Medulla oblongata (tissue), 1 donor: ENCODE measurements at regions not wholly inside any gene's neighbourhood (a gene's known extent, or its start where the extent isn't known, plus 50 kb on each side); places are given as distances from the start of the nearest gene placed in this dataset.
A peak's percentile ranks its signal among the peaks of the same experiment; 100 is the strongest.

Experiments used
- DNase-seq: peaks from one replicate; pipeline ENCODE4 v3.0.0-alpha.2; 2015; ENCODE audit errors: extremely low spot score

DNA sequence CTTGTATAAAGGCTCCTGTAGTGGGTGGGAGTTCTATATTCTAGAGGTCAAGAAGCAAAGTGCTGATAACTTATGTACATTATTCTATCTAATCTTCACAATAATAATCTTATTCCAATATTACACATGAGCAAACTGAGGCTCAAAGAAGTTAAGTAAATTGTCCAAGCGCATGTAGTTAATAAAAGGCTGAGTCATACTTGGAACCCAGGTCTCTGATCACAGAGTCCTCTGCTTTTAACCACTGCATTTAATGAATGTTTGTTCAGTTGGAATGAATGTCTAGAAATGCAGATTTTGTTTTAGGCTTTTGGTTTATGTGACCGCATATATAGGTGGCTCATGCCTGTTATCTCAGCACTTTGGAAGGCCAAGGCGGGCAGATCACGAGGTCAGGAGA, 88.4 kb upstream of the PAQR3 start:
- no peak for DNase-seq

DNA sequence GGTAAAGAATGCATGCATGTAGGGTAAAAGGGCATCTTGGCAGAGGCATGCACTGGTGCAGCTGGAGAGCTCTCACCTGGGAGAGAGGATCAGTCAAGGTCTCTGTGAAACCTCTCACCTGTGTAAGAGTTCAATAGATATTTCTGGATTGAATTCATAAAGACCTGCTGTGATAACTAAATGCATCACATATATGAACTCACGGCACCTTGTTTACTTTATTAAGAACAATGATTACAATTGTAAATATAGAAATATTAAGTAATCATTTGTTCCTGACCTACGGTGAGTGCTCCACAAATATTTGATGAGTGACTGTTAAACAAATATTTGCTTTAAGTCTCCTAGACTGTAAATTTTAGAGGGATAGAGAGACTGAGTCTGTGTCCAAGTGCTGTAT, 85.9 kb upstream of the PAQR3 start:
- no peak for DNase-seq

DNA sequence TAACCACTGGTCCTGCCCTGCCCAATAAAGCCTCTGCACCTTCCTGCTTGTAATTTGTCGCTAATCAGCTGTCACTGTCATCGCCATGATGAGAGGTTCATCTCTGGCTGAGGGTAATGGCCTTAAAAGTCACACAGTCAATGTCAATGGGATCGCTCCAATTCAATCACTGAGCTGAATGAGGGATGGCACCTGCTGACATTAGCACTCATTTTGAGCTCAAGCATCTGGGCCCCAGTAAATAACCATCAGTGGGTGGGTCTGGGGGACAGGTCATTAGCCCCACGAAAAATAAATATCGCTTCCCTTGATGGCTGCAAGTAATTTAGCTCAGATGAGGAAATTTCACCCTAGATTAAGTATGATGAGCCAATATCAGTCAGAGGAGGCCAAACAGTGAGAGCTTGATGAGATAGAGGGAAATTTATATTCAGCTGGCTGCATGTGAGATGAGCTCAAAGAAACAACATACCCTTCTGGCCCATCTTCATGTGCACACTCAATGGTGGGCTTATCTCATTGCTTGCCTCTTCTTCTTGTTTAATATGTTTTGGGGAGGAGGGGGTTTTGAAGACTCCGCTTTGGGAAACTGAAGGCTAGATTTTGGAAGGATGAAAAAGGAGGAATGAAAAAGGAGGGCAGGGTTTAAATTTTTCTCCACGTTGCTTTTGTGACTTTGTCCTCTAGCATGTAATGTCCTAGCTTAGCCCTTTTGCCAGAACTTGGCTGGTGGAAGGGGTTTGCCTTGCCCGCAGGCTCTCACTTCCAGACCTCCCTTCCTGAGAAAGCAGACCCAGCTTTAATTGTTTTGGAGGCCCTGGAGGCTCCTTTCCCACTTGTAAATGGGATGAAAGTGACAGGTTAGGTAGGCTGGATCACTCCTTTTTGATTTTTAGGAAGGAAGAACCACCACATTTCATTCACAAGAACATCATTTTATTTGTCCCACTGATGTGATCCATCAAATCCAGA, 84.8 kb upstream of the PAQR3 start:
- no peak for DNase-seq

DNA sequence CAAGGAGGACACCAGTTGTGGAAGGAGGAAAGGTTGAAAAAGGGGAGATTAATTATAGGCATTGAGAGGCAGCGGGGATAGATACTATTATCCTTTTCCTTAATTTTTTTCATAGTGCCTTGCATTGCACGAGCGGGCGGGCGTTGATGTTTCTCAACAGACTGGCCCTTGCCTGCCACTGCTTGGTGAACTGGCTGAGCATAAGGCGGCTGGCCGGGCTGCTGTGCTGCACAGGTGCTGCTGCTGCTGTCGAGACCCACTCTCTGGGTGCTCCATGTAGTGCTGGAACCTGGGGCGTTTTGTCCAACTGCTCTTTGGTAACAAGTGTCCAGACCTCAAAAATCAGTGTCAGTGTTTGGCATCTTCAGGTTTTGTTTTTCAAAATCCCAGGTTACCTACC, 83.3 kb upstream of the PAQR3 start:
- DNase-seq: no peak

DNA sequence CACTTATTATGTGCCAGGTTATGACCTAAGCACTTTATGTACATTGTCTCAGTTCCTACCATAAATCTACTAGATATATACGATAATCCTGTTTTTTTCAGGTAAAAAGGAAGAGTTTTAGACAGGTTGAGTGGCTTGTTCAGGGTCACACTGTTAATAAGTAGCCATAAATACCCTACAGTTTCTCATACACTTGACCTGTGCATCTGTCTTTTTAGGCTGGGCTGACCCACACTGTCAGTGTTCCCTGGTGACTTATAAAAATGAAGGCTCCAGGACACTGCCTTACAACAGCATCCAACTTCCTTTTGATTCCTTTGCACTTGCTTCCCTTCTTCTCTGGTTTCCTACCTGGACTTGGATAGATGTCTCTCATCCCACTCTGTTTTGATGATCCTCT, 78.2 kb upstream of the PAQR3 start:
- DNase-seq: no peak

DNA sequence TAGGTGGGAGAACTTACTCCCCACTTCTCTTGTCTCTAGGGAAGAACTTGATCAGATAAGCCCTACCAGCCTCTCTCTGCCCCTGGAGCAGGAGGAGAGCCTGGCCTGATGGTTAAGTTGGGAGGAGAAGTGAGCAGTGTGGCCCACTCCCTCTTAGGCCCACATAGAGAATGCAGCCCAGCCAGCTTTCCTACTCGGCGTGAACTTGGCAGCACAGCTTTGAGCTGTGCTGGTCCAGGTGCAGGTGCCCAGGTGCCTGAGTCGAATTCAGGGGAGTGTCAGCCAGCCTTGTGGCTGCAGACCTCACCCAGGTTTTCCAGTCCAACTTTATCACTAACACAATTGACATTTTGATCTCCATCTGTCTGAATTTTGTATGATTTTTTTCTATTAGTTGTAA, 77.6 kb upstream of the PAQR3 start:
- DNase-seq: no peak

DNA sequence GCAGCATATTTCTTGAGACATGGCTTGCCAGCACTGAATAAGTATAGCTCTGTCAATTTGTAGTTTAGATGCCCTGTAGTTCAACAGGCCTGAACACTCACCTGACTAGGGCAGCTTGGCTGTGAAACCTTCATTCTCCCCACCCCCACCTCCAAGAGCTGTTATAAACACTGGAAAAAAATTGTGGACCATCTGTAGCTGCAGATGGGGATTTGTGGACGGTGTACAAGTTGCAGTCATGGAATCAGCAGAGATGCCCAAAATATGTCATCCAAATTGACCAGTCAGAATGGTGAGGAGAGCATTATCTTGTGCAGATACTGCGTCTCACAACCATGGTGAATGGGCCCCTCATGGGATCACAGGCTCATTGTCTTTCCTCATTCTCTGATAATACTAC, 76.2 kb upstream of the PAQR3 start:
- no peak for DNase-seq

DNA sequence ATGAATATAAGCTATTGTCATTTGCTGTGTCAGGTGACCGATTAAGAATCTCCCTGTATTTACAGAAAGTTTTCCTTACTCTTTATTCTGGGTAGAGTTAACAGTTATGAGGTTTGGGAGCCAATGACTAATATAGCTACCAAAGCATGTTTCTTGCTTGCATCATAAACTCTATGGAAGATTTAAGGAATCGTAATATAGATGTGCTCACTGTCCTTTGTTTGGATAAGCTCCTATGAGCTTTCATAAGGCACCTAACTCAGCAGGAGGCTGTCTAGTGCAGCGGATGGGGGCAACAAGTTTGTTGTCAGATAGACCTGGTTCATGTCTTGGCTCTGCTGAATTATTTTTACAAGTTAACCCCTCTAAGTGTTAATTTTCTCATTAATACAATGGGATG, 75.0 kb upstream of the PAQR3 start:
- DNase-seq: no peak

DNA sequence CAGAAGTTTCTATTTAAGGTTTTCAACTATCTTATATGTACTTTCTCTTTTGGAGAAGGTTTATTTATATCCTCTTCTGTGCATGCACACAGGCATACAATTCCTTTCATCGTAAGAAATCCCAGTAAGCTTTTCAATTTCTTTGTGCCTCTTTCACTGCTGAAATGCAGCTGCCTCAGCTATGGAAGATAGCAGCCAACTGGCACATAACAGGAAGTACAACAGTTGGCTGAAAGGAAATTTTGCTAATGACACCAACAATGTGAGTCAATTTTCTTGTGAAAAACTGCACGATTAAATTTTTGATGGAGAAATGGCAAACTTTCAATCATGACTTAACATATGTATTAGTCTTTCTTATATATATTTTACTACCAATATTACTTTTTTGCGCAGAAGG, 74.5 kb upstream of the PAQR3 start:
- DNase-seq: peak; percentile 15

DNA sequence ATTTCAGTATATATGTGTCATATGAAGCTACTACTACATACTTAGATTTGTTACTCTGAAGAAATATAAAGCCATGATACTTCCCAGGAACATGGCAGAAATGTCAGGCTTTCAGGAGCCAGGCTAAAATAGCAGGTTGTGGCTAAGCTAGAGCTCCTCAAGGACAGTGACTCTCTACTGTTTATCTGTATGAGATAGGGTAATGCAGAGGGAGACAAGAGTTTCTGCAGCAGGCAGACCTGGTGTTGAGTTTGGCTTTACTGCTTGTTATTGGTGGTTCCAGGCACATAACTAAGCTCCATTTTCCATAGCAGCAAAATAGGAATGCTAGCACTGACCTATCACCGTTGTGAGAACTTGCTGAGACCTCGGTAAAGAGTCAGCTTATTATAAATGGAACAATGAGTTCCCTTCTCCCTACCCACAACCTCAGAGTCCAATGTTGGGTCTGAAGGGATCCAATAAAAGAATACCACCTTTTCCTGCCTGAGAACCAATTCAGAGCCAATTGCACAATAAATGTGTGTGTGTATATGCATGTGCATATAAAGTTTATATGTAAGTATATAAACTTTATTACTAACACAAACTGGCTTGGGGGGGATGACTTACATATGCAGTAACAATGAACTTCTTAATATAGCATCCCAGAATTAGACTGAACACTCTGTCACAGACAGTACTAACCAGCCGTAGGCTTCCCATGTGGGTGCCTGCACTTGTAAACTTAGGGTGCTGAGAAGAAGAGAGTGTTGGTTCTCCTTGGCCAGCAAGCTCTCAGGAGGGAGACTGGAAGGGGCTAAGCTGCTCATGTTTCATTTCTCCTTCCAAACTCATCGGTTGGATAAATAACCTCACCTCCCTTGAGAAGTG, 51.9 kb upstream of the PAQR3 start:
- DNase-seq: no peak

DNA sequence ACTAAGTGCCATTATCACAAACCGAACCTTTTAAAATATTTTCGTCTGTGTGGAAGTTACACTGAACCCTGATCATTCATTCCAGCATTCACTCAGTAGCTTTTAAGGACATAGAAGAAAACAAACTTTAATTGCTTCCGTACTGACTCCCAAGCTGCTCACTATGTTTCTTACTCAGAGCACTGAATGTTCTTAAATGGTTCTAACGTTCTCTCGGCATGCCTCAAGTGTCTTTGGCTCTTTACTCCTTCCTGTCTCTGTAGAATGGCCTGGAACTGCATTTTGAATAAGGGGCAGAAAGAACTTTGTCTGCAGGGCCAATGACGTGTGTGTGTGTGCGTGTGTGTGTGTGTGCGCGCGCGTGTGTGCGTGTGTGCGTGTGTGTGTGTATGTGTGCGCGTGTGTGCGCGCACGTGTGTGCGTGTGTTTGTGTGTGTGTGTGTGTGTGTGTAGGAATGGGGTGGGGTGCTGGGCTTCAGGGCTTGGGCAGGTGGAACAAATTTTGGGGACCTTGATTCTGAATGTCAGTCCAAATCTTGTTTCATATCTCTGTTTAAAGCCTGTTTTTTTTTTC, 50.5 kb upstream of the PAQR3 start:
- DNase-seq: no peak
